ENCODE measurements at regions not wholly inside any gene's neighbourhood (a gene's known extent, or its start where the extent isn't known, plus 50 kb on each side); places are given as distances from the start of the nearest gene placed in this dataset.

DNA sequence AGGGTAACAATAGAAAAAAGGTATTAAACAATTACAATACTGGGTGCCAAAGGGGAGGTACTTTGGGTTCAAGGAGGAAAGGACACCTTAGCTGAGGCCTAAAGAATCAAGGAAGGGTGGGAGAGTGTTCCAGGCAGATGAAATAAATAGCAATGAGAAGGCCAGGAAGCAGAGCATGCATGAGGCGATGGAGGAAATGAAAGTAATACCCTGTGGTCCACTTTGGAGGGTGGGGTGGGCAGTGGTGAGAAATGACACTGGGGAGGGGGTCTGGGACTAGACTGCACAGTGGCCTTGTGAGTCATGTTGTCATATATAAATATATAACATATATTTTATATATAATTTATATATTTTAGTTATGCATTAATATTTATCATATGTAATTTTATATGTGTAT is 55.9 kb downstream of the BHLHE40 start:
- TF ChIP-seq, protein P1, sequence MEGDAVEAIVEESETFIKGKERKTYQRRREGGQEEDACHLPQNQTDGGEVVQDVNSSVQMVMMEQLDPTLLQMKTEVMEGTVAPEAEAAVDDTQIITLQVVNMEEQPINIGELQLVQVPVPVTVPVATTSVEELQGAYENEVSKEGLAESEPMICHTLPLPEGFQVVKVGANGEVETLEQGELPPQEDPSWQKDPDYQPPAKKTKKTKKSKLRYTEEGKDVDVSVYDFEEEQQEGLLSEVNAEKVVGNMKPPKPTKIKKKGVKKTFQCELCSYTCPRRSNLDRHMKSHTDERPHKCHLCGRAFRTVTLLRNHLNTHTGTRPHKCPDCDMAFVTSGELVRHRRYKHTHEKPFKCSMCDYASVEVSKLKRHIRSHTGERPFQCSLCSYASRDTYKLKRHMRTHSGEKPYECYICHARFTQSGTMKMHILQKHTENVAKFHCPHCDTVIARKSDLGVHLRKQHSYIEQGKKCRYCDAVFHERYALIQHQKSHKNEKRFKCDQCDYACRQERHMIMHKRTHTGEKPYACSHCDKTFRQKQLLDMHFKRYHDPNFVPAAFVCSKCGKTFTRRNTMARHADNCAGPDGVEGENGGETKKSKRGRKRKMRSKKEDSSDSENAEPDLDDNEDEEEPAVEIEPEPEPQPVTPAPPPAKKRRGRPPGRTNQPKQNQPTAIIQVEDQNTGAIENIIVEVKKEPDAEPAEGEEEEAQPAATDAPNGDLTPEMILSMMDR (conservative IDR thresholded peaks at IDR 0.05; ENCODE audit: low read length): no peak
- no peak for TF ChIP-seq EZH2phosphoT487 (IDR thresholded peaks at IDR 0.05; ENCODE audit: borderline replicate concordance)
- Histone ChIP-seq H3K4me1 (ENCODE audit: insufficient read depth, low read length, poor library complexity, severe bottlenecking) (peaks cover 28% of the 10 kb centered on the region), H3K27me3 (ENCODE audit: insufficient read depth, low read length, poor library complexity, severe bottlenecking) (no peaks in the 10 kb centered on the region), H3K9ac (ENCODE audit: low read depth, low read length, poor library complexity, severe bottlenecking) (no peak overlapping the region), H3K4me2 (ENCODE audit: low read depth, low read length, poor library complexity, severe bottlenecking) (no peak overlapping the region), H3K4me3 (ENCODE audit: low read length, poor library complexity, severe bottlenecking) (no peak overlapping the region), H3F3A (ENCODE audit: low read depth) (no peaks in the 10 kb centered on the region), H3K9me2 (replicated peaks; ENCODE audit: low read depth, low read length) (no peaks in the 10 kb centered on the region), H3K9me3 (ENCODE audit: insufficient read depth, low read depth, low read length) (no peaks in the 10 kb centered on the region), H4K20me1 (ENCODE audit: insufficient read depth, low read length, poor library complexity, severe bottlenecking) (no peaks in the 10 kb centered on the region), H2AFZ (ENCODE audit: low read length) (peak overlapping the region; percentile 57), H3K36me3 (ENCODE audit: insufficient read depth, low read length) (no peaks in the 10 kb centered on the region), H3K79me2 (ENCODE audit: insufficient read depth, low read length) (no peaks in the 10 kb centered on the region)

DNA sequence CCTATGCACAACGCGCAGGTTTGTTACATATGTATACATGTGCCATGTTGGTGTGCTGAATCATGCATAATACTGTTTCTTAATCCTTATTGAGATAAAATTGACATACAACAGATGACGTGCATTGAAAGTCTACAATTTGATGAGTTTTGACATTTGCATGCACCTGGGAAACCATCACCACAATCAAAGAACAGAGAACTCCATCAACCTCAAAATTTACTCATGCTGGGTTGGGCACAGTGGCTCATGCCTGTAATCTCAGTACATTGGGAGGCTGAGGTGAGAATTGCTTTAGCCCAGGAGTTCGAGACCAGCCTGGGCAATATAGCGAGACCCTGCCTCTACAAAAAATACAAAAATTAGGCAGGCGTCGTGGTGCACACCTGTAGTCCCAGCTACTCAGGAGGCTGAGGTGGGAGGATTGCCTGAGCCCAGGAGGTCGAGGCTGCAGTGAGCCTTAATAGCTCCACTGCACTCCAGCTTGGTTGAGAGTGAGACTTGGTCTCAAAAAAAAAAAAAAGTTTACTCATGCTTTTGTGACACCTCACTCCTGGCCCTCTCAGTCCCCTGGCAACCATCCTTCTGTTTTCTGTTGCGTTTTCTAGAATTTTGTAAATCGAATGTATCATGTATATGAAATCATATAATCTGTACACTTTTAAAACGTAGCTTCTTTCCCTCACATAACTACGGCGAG is 56.6 kb downstream of the BHLHE40 start:
- Histone ChIP-seq H3K9ac (ENCODE audit: low read depth, low read length, poor library complexity, severe bottlenecking) (no peak overlapping the region), H4K20me1 (ENCODE audit: insufficient read depth, low read length, poor library complexity, severe bottlenecking) (no peaks in the 10 kb centered on the region), H3K4me1 (ENCODE audit: insufficient read depth, low read length, poor library complexity, severe bottlenecking) (peaks cover 28% of the 10 kb centered on the region), H3K79me2 (ENCODE audit: insufficient read depth, low read length) (no peaks in the 10 kb centered on the region), H3K4me2 (ENCODE audit: low read depth, low read length, poor library complexity, severe bottlenecking) (no peak overlapping the region), H3K4me3 (ENCODE audit: low read length, poor library complexity, severe bottlenecking) (no peak overlapping the region), H3K36me3 (ENCODE audit: insufficient read depth, low read length) (no peaks in the 10 kb centered on the region), H3K9me3 (ENCODE audit: insufficient read depth, low read depth, low read length) (no peaks in the 10 kb centered on the region), H3F3A (ENCODE audit: low read depth) (no peaks in the 10 kb centered on the region), H3K9me2 (replicated peaks; ENCODE audit: low read depth, low read length) (no peaks in the 10 kb centered on the region), H2AFZ (ENCODE audit: low read length) (no peak overlapping the region), H3K27me3 (ENCODE audit: insufficient read depth, low read length, poor library complexity, severe bottlenecking) (no peaks in the 10 kb centered on the region)
- TF ChIP-seq, protein P1 (conservative IDR thresholded peaks at IDR 0.05; ENCODE audit: low read length): no peak
- no peak for TF ChIP-seq EZH2phosphoT487 (IDR thresholded peaks at IDR 0.05; ENCODE audit: borderline replicate concordance)

DNA sequence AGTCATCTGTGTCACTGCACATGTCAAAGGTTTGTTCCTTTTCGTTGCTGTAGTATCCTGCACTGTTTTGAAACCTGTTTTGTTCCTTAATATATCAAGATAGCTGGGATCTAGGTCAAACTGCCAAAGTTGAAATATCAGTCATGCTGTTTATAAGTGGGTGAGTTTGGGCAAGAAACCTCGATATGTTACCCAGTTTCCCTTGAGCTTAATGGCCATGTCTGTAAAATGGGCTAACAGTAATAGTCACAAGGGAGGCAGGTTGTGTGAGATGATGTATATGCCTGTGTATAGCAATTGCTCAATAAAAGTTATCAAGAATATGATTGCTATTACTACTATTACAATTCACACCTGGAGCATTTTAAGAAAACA is 57.1 kb downstream of the BHLHE40 start:
- Histone ChIP-seq H3K79me2 (ENCODE audit: insufficient read depth, low read length) (no peaks in the 10 kb centered on the region), H3K9ac (ENCODE audit: low read depth, low read length, poor library complexity, severe bottlenecking) (no peak overlapping the region), H4K20me1 (ENCODE audit: insufficient read depth, low read length, poor library complexity, severe bottlenecking) (no peaks in the 10 kb centered on the region), H3K4me1 (ENCODE audit: insufficient read depth, low read length, poor library complexity, severe bottlenecking) (peaks cover 27% of the 10 kb centered on the region), H3K27me3 (ENCODE audit: insufficient read depth, low read length, poor library complexity, severe bottlenecking) (no peaks in the 10 kb centered on the region), H3F3A (ENCODE audit: low read depth) (no peaks in the 10 kb centered on the region), H3K4me2 (ENCODE audit: low read depth, low read length, poor library complexity, severe bottlenecking) (no peak overlapping the region), H3K9me3 (ENCODE audit: insufficient read depth, low read depth, low read length) (no peaks in the 10 kb centered on the region), H3K9me2 (replicated peaks; ENCODE audit: low read depth, low read length) (no peaks in the 10 kb centered on the region), H3K4me3 (ENCODE audit: low read length, poor library complexity, severe bottlenecking) (no peak overlapping the region), H2AFZ (ENCODE audit: low read length) (no peak overlapping the region), H3K36me3 (ENCODE audit: insufficient read depth, low read length) (no peaks in the 10 kb centered on the region)
- TF ChIP-seq EZH2phosphoT487 (IDR thresholded peaks at IDR 0.05; ENCODE audit: borderline replicate concordance): no peak
- TF ChIP-seq, protein P1 (conservative IDR thresholded peaks at IDR 0.05; ENCODE audit: low read length): no peak

All from Loucy (cell line).